ENCODE measurements at regions not wholly inside any gene's neighbourhood (a gene's known extent, or its start where the extent isn't known, plus 50 kb on each side); places are given as distances from the start of the nearest gene placed in this dataset.

DNA sequence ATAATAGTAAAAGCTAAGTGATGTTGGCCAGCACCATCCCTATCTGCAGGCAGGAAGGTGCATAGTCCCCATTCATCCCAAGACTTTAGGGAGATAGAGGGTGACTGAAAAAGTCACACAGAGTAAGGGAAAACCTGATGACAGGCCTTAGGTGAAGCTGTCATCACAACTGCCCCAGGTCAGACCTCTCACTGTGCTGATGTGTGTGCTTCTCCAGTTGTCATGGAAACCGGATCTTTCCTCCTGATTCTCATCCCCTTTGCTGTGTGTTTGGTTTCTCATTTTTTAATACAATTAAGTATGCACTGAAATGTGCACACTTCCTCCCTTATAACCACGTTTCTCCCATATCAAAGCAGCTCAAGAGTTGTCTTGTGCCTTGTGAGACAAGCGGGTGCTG, 135.1 kb upstream of the ANKFN1 start:
- TF ChIP-seq, protein P1, sequence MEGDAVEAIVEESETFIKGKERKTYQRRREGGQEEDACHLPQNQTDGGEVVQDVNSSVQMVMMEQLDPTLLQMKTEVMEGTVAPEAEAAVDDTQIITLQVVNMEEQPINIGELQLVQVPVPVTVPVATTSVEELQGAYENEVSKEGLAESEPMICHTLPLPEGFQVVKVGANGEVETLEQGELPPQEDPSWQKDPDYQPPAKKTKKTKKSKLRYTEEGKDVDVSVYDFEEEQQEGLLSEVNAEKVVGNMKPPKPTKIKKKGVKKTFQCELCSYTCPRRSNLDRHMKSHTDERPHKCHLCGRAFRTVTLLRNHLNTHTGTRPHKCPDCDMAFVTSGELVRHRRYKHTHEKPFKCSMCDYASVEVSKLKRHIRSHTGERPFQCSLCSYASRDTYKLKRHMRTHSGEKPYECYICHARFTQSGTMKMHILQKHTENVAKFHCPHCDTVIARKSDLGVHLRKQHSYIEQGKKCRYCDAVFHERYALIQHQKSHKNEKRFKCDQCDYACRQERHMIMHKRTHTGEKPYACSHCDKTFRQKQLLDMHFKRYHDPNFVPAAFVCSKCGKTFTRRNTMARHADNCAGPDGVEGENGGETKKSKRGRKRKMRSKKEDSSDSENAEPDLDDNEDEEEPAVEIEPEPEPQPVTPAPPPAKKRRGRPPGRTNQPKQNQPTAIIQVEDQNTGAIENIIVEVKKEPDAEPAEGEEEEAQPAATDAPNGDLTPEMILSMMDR (IDR thresholded peaks at IDR 0.05; ENCODE audit: insufficient read depth, low read depth, low read length, missing control alignments), result no peak
- no peak for DNase-seq (ENCODE audit: low read depth)
- H3K4me3 ChIP-seq (ENCODE audit: low read length), result no peak overlapping the region

DNA sequence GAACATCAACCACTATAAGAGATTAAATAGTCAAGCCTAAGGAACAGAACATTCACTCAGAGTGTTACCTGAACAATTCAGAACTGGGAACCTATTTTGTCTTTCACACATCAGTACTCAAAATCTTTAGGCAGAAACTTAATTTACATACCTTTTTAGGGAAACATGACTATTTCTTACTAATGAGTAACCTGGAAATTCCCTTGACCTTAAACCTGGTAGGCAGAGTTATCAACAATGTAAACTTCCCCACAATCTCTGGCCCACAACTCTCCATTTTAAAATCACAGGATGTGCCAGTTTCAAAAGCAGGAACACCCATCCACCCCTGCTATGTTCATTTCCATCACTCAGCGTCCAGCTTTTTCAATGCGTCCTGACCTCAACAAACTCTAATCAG, 132.9 kb upstream of the ANKFN1 start:
- no peak overlapping the region for H3K4me3 ChIP-seq (ENCODE audit: low read length)
- TF ChIP-seq, protein P1 (IDR thresholded peaks at IDR 0.05; ENCODE audit: insufficient read depth, low read depth, low read length, missing control alignments), result no peak
- DNase-seq (ENCODE audit: low read depth), result no peak

DNA sequence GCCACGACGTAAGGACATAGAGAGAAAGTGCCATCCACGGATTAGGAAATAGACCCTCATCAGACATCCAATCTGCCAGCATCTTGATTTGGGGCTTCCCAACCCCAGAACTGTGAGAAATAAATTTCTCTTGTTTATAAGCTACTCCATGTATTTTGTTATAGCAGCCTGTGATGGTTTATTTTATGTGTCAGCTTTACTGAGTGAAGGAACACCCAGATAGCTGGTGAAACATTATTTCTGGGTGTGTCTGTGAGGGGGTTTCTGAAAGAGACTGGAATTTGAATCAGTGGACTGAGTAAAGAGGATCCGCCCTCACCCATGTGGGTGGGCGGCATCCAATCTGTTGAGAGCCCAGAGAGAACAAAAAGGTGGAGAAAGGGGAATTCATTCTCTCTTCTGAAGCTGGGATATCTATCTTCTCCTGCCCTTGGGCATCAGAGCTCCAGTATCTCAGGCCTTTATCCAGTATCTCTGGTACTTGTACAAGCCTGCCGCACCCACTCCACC, 131.5 kb upstream of the ANKFN1 start:
- TF ChIP-seq, protein P1 (IDR thresholded peaks at IDR 0.05; ENCODE audit: insufficient read depth, low read depth, low read length, missing control alignments), result no peak
- no peak for DNase-seq (ENCODE audit: low read depth)
- H3K4me3 ChIP-seq (ENCODE audit: low read length), result no peak overlapping the region

DNA sequence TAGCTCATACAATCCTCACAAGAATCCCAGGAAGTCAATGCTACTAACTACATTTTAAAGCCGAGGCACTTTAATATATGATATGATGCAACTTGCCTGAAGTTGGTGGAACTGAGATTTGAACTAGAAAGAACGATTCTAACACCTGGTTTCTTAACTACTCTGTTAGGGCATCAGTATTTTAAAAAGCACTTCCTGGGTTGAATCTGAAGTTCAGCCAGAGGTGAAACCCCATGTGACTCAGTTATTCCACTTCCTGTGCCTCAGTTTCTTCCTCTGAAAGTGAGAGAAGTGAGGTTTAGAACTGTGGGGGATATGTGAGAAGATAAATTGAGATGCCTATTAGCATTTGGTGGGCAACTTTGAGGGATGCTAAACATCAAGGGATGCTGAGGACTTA, 129.4 kb upstream of the ANKFN1 start:
- H3K4me3 ChIP-seq (ENCODE audit: low read length), result no peak overlapping the region
- DNase-seq (ENCODE audit: low read depth), result no peak
- TF ChIP-seq, protein P1 (IDR thresholded peaks at IDR 0.05; ENCODE audit: insufficient read depth, low read depth, low read length, missing control alignments), result no peak

DNA sequence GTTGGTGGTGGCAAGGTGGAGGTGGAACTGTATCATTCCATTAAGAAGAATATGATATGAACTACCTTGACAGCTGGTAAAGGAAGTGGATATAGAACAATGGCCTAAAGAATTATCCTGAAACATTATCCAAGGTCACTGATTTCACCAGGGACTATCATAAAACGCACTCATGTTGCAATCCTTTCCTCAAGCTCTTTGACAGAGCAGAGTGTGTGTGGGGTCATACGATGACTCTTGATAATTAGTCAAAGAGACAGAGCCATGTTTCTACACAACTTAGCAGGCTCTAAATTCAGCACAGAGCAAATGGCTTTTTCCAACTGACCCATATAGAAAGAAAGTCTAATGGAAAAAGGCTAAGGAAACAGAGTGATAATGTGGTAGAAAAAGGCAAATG, 126.4 kb upstream of the ANKFN1 start:
- TF ChIP-seq, protein P1 (IDR thresholded peaks at IDR 0.05; ENCODE audit: insufficient read depth, low read depth, low read length, missing control alignments), result no peak
- no peak for DNase-seq (ENCODE audit: low read depth)
- no peak overlapping the region for H3K4me3 ChIP-seq (ENCODE audit: low read length)

DNA sequence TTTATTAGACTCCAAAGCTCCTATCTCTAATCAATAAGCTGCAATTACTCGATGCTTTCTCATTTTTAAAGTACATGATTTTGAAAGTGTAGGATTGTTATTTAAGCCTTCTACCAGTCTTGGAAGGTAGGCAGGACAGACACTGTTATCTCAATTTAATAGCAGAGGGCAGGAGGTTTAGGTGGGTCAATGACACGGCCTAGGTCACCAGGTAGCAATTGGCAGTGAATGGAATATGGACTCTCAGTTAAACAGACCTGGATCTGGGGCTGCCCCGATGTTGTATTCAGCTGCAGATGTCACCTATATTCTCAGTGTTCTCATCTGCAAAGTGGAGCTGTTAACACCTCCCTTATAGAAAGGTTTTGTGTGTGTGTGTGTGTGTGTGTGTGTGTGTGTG, 124.4 kb upstream of the ANKFN1 start:
- H3K4me3 ChIP-seq (ENCODE audit: low read length), result no peak overlapping the region
- DNase-seq (ENCODE audit: low read depth), result no peak
- TF ChIP-seq, protein P1 (IDR thresholded peaks at IDR 0.05; ENCODE audit: insufficient read depth, low read depth, low read length, missing control alignments), result no peak

DNA sequence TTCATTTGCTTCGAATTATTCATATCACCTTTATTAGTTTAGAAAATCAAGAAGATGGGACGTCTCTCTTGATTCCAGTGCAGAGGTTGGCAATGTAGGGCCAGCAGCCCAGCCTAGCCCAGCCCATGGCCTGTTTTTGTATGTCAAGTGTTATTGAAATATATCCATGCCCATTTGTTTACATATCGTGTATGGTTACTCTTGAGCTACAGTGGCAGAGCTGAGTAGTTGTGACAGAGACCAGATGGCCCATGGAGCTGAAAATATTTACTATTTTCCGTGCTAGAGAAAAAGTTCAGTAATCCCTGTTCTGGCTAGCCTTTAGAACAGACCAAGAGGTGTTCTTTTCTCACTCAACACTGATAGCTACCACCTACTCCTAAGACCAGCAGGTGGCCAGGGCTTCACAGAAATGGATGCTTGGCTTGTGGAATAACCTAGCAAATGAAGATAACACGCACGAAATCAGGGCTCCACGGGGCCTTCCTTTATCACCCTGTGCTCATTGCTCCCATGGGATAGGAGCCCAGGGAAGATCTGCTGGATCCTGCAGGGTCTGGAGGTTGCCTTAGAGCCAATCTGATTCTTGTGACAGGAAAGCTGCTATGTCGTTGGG, 123.2 kb upstream of the ANKFN1 start:
- H3K4me3 ChIP-seq (ENCODE audit: low read length), result no peak overlapping the region
- no peak for DNase-seq (ENCODE audit: low read depth)
- TF ChIP-seq, protein P1 (IDR thresholded peaks at IDR 0.05; ENCODE audit: insufficient read depth, low read depth, low read length, missing control alignments), result no peak
